B cell (primary cell): ENCODE measurements at regions not wholly inside any gene's neighbourhood (a gene's known extent, or its start where the extent isn't known, plus 50 kb on each side); places are given as distances from the start of the nearest gene placed in this dataset.
"Not testable (repeated sequence)": the region's sequence is repeated elsewhere in the genome, so short reads cannot be mapped to it uniquely, and the experiment has no call there.

ENCODE experiments used
- ATAC-seq: fragments of 200-7000 bp; cut with Tn5 transposase; one replicate; pipeline ENCODE4 v1.10.0; 2021; ENCODE audit warnings: low read depth, mild to moderate bottlenecking, moderate number of reproducible peaks, moderate library complexity
- CTCF ChIA-PET: fragments of 350-600 bp; sonication (Branson Sonifier 250); formaldehyde crosslinking; loops from one replicate; lab custom pipeline; 2021; ENCODE audit warnings: antibody characterized with exemption, inconsistent platforms; lab: Charles Lee
- POLR2A ChIA-PET: fragments of 350-600 bp; sonication (Branson Sonifier 250); formaldehyde crosslinking; loops from one replicate; lab custom pipeline; 2021; ENCODE audit warnings: antibody characterized with exemption; lab: Charles Lee
- DNase-seq: peaks from one replicate; pipeline ENCODE4 v3.0.0; 2013
- H2AFZ ChIP-seq: 2 replicates; pipeline ENCODE4 v1.6.1; 2012; ENCODE audit warnings: mild to moderate bottlenecking, low read depth, low read length; ENCODE audit not compliant: insufficient read depth, poor library complexity, severe bottlenecking
- H3K27ac ChIP-seq, 2 donors: 1 replicate in 1 of 2; 2 replicates in 1 of 2; pipeline ENCODE4 v1.5.1; 2012 to 2013; ENCODE audit warnings: low read length in 2 of 2, mild to moderate bottlenecking in 2 of 2, moderate library complexity in 1 of 2
- H3K27me3 ChIP-seq, 4 experiments: fragments of 200-600 bp in 1 of 4; sonication (generic) in 1 of 4; replicated peaks in 1 of 4; 1 replicate in 2 of 4; 2 replicates in 2 of 4; pipeline versions ENCODE4 v1.6.1 to v1.7.0; 2013 to 2016; ENCODE audit warnings: low read length in 3 of 4, mild to moderate bottlenecking in 2 of 4, mixed read lengths in 1 of 4, moderate library complexity in 1 of 4; ENCODE audit not compliant: insufficient read depth in 4 of 4, control insufficient read depth in 3 of 4; ENCODE audit errors: control extremely low read depth in 1 of 4
- H3K36me3 ChIP-seq, 2 experiments: replicated peaks in 1 of 2; 1 replicate in 1 of 2; 2 replicates in 1 of 2; pipeline versions ENCODE4 v1.6.1 to v1.7.1; 2013; ENCODE audit warnings: low read length in 1 of 2; ENCODE audit not compliant: insufficient read depth in 2 of 2, control insufficient read depth in 1 of 2; ENCODE audit errors: control extremely low read depth in 1 of 2, extremely low read depth in 1 of 2
- H3K4me1 ChIP-seq, 2 donors: fragments of 200-600 bp in 1 of 2; sonication (generic) in 1 of 2; 1 replicate in 1 of 2; 2 replicates in 1 of 2; pipeline versions ENCODE4 v1.5.1 to v1.6.1; 2013 to 2017; ENCODE audit warnings: low read length in 2 of 2; ENCODE audit not compliant: control insufficient read depth in 2 of 2, insufficient read depth in 2 of 2
- H3K4me2 ChIP-seq: replicated peaks from 2 replicates; pipeline ENCODE3; 2012; ENCODE audit warnings: mild to moderate bottlenecking, low read depth, low read length; ENCODE audit not compliant: poor library complexity, severe bottlenecking
- H3K4me3 ChIP-seq, 5 experiments: fragments of 200-600 bp in 1 of 5; sonication (generic) in 1 of 5; 1 replicate in 3 of 5; 2 replicates in 2 of 5; pipeline versions ENCODE4 v1.5.1 to v1.7.0; 2011 to 2016; ENCODE audit warnings: low read length in 4 of 5, mild to moderate bottlenecking in 4 of 5, low read depth in 2 of 5, control low read depth in 1 of 5, moderate library complexity in 1 of 5; ENCODE audit not compliant: insufficient read depth in 1 of 5; ENCODE audit errors: control extremely low read depth in 1 of 5, extremely low read depth in 1 of 5
- H3K79me2 ChIP-seq: fragments of 200-600 bp; sonication (generic); one replicate; pipeline ENCODE4 v1.6.0; 2016; ENCODE audit warnings: low read length; ENCODE audit not compliant: control insufficient read depth, insufficient read depth
- H3K9ac ChIP-seq: fragments of 200-600 bp; sonication (generic); 2 replicates; pipeline ENCODE4 v1.6.1; 2017; ENCODE audit warnings: mild to moderate bottlenecking, low read length, moderate library complexity
- H3K9me3 ChIP-seq, 3 donors: one replicate each; pipeline versions ENCODE4 v1.6.1 to v1.7.1; 2013; ENCODE audit warnings: low read length in 2 of 3; ENCODE audit not compliant: control insufficient read depth in 2 of 3, insufficient read depth in 1 of 3; ENCODE audit errors: control extremely low read depth in 1 of 3
- H4K20me1 ChIP-seq: 2 replicates; pipeline ENCODE4 v1.6.0; 2012; ENCODE audit warnings: mild to moderate bottlenecking, low read length; ENCODE audit not compliant: insufficient read depth, control insufficient read depth, poor library complexity, severe bottlenecking
- H3K27ac Mint-ChIP-seq: one replicate; pipeline ENCODE4 v1.8.0; 2021; ENCODE audit warnings: mixed read lengths
- H3K27me3 Mint-ChIP-seq: one replicate; pipeline ENCODE4 v1.8.0; 2021; ENCODE audit warnings: mixed read lengths
- H3K4me1 Mint-ChIP-seq: one replicate; pipeline ENCODE4 v1.8.0; 2021; ENCODE audit warnings: mixed read lengths
- H3K4me3 Mint-ChIP-seq: one replicate; pipeline ENCODE4 v1.8.0; 2021; ENCODE audit warnings: mixed read lengths
- H3K9me3 Mint-ChIP-seq: one replicate; pipeline ENCODE4 v1.8.0; 2022; ENCODE audit warnings: mixed read lengths; ENCODE audit not compliant: insufficient read depth
- EZH2 ChIP-seq: IDR thresholded peaks from 2 replicates; pipeline ENCODE4 v1.6.1; 2012; ENCODE audit warnings: borderline replicate concordance, low read depth, mild to moderate bottlenecking, moderate library complexity, low read length; ENCODE audit not compliant: insufficient read depth, poor library complexity, severe bottlenecking
- WGBS: methylation state at CpG from one replicate; pipeline ENCODE4 v1.1.5; 2013; ENCODE audit warnings: missing lambda C conversion rate; ENCODE audit not compliant: insufficient coverage; 5-methylcytosine and 5-hydroxymethylcytosine counted together
- intact Hi-C: fragments of 100-400 bp; cut with micrococcal nuclease; formaldehyde crosslinking; loops from one replicate; pipeline ENCODE4 v1.10.0; 2022
- TF ChIP-seq, protein P1 (sequence below): fragments of 200-600 bp; IDR thresholded peaks from one replicate; pipeline ENCODE4 v1.8.0; 2022; ENCODE audit warnings: antibody characterized with exemption, mild to moderate bottlenecking

DNA sequence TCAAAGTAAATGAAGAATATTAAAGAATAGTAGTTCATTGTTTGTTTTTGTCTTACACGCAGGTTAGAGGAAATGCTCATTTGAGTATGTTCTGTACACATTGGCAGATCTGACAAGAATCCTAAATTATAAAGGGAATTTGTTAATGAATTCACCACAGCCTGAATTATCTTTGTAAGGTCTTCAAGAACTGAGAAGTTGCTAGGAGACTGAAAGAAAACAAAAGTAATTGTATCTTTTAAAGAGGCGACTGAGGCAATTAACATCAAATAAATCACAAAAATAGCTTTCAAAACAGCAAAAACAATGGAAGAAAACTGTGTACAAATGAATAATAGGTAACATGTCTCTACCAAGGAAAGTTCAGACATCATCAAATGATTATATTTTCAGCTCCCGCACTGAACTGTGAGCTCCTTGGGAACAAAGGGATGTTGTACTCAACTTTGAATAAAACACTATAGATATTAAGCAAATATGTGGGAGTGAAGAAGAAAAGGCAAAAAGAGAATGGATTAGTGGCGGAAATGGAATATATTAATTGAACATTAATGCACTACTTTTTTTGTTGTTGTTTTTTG is 51.7 kb upstream of the ATIC start:
- H3K4me1 ChIP-seq, result no peaks in the 10 kb centered on the region
- H3K27ac Mint-ChIP-seq, result no peak overlapping the region
- H2AFZ ChIP-seq, result no peak overlapping the region
- no peak for TF ChIP-seq EZH2
- TF ChIP-seq, protein P1, sequence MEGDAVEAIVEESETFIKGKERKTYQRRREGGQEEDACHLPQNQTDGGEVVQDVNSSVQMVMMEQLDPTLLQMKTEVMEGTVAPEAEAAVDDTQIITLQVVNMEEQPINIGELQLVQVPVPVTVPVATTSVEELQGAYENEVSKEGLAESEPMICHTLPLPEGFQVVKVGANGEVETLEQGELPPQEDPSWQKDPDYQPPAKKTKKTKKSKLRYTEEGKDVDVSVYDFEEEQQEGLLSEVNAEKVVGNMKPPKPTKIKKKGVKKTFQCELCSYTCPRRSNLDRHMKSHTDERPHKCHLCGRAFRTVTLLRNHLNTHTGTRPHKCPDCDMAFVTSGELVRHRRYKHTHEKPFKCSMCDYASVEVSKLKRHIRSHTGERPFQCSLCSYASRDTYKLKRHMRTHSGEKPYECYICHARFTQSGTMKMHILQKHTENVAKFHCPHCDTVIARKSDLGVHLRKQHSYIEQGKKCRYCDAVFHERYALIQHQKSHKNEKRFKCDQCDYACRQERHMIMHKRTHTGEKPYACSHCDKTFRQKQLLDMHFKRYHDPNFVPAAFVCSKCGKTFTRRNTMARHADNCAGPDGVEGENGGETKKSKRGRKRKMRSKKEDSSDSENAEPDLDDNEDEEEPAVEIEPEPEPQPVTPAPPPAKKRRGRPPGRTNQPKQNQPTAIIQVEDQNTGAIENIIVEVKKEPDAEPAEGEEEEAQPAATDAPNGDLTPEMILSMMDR, result no peak
- ChIA-PET POLR2A (no interaction called here), CTCF (interaction anchor here (0.8 kb wide), 1 partner anchor 9 kb away, joined by 3 read pairs; no protein-coding TSS in a partner anchor)
- H3K4me1 Mint-ChIP-seq, result no peaks in the 10 kb centered on the region
- no CpG with 5 or more reads among the region's 4 CpGs for WGBS
- no peaks in the 10 kb centered on the region for H3K9me3 Mint-ChIP-seq
- no peaks in the 10 kb centered on the region for H3K9me3 ChIP-seq
- no peak for DNase-seq
- no peaks in the 10 kb centered on the region for H3K36me3 ChIP-seq
- no peak overlapping the region for H3K9ac ChIP-seq
- intact Hi-C loops, result no loop called here
- no peak for ATAC-seq
- H3K79me2 ChIP-seq, result no peaks in the 10 kb centered on the region
- H3K4me2 ChIP-seq, result no peak overlapping the region
- H4K20me1 ChIP-seq, result no peaks in the 10 kb centered on the region
- no peak overlapping the region for H3K4me3 ChIP-seq
- no peak overlapping the region for H3K27ac ChIP-seq
- no peaks in the 10 kb centered on the region for H3K27me3 ChIP-seq
- H3K27me3 Mint-ChIP-seq, result no peaks in the 10 kb centered on the region
- no peak overlapping the region for H3K4me3 Mint-ChIP-seq

DNA sequence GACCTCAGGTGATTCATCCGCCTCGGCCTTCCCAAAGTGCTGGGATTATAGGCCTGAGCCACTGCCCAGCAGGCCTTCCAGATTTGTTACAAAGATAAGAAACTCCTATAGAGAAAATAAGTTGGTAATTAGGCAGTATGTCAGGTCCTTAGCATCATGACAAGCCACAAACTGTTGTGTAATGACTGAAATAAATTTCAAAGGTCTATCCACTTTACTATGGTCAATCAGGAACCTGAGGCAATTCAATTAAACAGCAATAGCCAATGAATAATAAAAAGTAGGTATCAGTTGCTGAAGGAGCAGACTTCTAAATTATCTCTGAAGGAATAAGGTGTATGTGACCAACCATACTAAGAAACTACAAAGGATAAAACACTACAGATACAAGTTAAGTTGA is 62.4 kb upstream of the ATIC start:
- no peak overlapping the region for H2AFZ ChIP-seq
- H3K79me2 ChIP-seq, result no peaks in the 10 kb centered on the region
- H3K27ac ChIP-seq, result no peak overlapping the region
- Mint-ChIP-seq H3K27me3 (peaks cover 3% of the 10 kb centered on the region), H3K27ac (no peak overlapping the region), H3K9me3 (no peaks in the 10 kb centered on the region), H3K4me1 (no peaks in the 10 kb centered on the region), H3K4me3 (no peak overlapping the region)
- DNase-seq (no peak), ATAC-seq (no peak)
- H4K20me1 ChIP-seq, result no peaks in the 10 kb centered on the region
- H3K9me3 ChIP-seq, result no peaks in the 10 kb centered on the region
- ChIA-PET POLR2A (no interaction called here), CTCF (no interaction called here)
- TF ChIP-seq, protein P1, result no peak
- TF ChIP-seq EZH2, result no peak
- no peaks in the 10 kb centered on the region for H3K36me3 ChIP-seq
- no peaks in the 10 kb centered on the region for H3K27me3 ChIP-seq
- H3K4me2 ChIP-seq, result no peak overlapping the region
- no CpG with 5 or more reads among the region's 2 CpGs for WGBS
- no peaks in the 10 kb centered on the region for H3K4me1 ChIP-seq
- intact Hi-C loops, result no loop called here
- no peak overlapping the region for H3K9ac ChIP-seq
- no peak overlapping the region for H3K4me3 ChIP-seq

DNA sequence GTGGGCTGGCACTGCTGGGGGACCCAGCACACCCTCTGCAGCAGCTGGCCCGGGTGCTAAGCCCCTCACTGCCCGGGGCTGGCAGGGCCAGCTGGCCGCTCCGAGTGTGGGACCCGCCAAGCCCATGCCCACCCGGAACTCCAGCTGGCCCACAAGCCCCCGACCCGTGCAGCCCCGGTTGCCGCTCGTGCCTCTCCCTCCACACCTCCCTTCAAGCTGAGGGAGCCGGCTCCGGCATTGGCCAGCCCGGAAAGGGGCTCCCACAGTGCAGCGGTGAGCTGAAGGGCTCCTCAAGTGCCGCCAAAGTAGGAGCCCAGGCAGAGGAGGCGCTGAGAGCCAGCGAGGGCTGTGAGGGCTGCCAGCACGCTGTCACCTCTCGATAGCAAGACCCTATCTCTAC is 65.9 kb upstream of the ATIC start:
- H3K4me2 ChIP-seq, intact Hi-C loops, H2AFZ ChIP-seq, H3K27me3 ChIP-seq, H3K9me3 Mint-ChIP-seq, H3K27me3 Mint-ChIP-seq, DNase-seq, H3K9me3 ChIP-seq, H3K27ac ChIP-seq, H3K9ac ChIP-seq, CTCF ChIA-PET, ATAC-seq, POLR2A ChIA-PET, H3K4me3 Mint-ChIP-seq, H4K20me1 ChIP-seq, H3K36me3 ChIP-seq, H3K4me3 ChIP-seq, H3K27ac Mint-ChIP-seq, H3K79me2 ChIP-seq, H3K4me1 ChIP-seq, H3K4me1 Mint-ChIP-seq: not testable (repeated sequence)
- WGBS, result 83% methylated on average over 17 of the region's 20 CpGs
